Left cardiac atrium (tissue), 4 donors: ENCODE measurements at regions not wholly inside any gene's neighbourhood (a gene's known extent, or its start where the extent isn't known, plus 50 kb on each side); places are given as distances from the start of the nearest gene placed in this dataset.

Experiments
- ATAC-seq, 2 donors: fragments of 200-7000 bp; cut with Tn5 transposase; one replicate each; pipeline ENCODE4 v1.9.1; 2020; ENCODE audit warnings: mild to moderate bottlenecking in 2 of 2, moderate library complexity in 2 of 2
- DNase-seq: peaks from one replicate; pipeline ENCODE4 v3.0.0-alpha.2; 2020
- intact Hi-C, 2 donors: fragments of 100-400 bp; cut with DNase I; formaldehyde crosslinking; loops; one replicate each; pipeline versions ENCODE4 v1.14.1 to v1.15.1; 2022 to 2023
- donor health status: DM: no; HTN: yes; CAD: no.
- donor health status: DM: no; HTN: yes; CAD: no; lungs with severe emphysema.
- donor health status: DM: yes; HTN: yes; CAD: no.
- donor health status: Dilated cardiomyopathy.

- DNase-seq (no peak), ATAC-seq (no peak)
- intact Hi-C loops: no loop called here
These were observed 55.5 kb downstream of the GSPT2 start for GRCh38 chrX:51798701-51799100.

DNA sequence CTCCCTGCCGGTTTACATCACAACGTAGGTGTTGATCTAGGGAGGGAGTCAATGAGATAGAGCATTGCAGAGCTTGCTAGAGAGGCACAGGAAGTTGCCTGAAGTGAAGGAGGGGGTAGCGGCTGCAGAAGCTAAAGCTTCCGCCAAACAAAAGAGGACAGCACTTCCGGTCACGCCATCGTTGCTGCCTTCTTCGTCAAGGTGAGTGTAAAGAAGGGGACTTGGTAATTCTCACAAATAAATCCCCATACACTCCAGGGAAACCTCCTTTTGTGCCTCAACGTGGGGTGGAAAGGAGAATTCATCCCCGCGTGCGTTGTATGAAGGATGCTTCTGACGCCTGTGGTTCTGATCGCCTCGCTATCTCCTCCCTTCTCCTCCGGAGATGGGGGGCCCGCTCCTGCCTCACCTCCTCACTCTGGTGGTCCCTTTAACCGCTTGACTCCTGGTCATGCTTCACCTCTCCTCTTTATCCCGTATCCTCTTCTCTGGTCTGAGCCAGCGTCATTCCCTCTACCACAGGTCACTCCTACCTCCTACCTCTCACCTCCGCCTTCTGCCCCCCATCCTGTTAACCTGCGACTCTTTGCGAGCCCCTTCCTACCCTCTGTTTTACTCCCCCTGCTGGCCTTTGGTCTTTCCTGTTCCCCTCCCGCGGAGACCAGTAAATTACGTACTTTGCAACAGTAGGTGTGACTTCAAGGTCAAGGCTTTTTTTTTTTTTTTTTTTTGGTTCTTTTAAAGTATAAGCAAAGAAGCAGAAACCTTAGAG lies 59.9 kb downstream of the GSPT2 start:
- intact Hi-C loops: no loop called here
- DNase-seq: peak; percentile 50
- ATAC-seq: peak; percentile 90 to 97

DNA sequence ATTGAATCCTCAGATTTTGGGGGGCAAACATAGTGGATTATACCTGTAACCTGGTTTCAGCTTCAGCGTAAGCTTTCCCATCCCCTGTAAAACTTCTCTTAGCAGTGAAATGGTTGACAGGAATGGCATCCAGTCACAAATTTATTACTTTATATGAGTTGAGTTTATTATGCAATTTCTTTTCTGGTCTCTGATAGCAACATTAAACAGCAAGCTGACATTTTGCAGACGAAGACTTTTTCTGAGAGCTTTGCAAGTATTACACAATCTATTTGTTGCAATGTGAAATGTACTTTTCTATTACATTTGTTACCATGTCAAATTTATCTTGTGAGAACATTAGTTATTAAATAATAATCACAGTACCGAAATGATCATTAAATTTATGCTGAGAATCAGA lies 60.6 kb downstream of the GSPT2 start:
- ATAC-seq (no peak), DNase-seq (no peak)
- intact Hi-C loops: no loop called here

DNA sequence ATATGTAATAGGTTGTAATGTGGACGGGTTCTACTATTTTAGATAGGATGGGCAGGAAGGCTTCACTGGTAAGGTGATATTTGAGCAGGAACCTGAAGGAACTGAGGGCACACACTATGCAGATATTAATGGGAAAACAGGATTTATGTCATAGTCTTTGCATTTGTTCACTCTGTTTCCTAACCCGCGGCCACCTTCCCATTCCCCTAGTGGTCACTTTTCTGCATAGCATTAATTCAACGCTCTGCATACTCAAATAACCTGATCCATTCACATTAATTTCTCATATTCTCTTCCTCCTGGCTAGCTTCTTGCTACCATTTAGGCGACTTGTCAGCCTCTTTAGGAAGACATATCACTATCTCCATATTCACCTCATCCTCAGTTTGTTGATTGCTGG lies 61.5 kb downstream of the GSPT2 start:
- no peak for ATAC-seq

GRCh38 chrX:51813886-51814460 lies 70.7 kb downstream of the GSPT2 start:
- DNase-seq (no peak), ATAC-seq (no peak)
- intact Hi-C loops: no loop called here

More for the DNA sequence above, 61.5 kb downstream of the GSPT2 start:
- intact Hi-C loops: no loop called here
- DNase-seq: no peak

GRCh38 chrX:51824061-51824460 lies 69.4 kb upstream of the MAGED1 start:
- no peak for DNase-seq
- ATAC-seq: no peak
- intact Hi-C loops: no loop called here

DNA sequence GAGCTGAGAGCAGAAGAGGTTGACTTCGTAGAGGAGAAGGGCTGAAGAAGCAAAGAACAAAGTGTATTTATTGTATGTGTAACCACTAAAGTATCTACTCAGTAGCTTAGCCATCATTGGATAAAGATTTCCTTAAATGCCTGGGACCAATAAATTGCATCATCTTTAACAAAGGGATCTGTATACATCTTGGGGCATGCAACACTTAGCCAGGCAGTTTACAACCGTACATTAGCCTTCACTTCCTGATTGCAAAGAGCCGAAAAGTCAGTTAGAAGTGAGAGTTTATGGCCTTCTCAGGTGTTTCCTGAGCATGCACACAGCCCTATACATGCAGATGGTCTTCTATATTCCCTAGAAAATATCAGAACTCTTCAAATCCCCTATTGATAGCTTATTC lies 68.0 kb upstream of the MAGED1 start:
- intact Hi-C loops: no loop called here
- ATAC-seq: no peak
- DNase-seq: no peak

DNA sequence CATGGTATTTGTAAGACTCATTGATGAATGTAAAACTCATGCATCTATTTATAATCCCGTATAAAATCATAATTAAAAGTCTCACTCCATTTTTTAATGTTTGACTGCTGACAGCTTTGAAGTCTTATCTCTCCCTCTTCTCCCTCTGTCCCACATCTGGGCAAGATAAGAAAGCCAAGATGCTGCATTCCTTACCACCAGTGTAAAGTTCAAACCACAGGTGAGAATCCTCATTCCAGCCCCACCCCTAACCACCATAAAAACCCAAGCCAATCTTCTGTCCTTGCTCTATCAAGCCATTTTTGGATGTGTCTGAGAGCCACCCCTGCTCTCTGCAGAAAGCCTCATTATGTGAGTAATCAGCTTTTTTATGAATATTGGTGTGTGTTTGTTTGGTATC lies 59.3 kb upstream of the MAGED1 start:
- ATAC-seq (no peak), DNase-seq (no peak)
- intact Hi-C loops: no loop called here

DNA sequence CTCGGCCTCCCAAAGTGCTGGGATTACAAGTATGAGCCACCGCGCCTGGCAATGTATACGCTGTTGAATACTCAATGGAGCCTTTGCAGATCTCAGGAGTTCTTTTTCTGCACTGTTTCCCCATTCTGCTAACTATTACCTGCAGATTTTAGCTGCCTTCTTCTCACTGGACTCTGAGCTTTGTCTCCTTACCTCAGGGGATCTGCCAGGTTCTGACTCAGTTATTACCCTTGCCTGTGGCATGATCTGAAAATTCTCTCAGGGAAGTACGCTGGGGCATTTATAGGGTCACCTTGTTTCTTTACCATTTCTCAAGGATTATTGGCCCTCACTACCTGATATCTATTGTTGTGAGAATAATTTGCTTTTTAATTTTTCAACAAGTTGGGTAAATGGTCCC lies 56.6 kb upstream of the MAGED1 start:
- DNase-seq (no peak), ATAC-seq (no peak)
- intact Hi-C loops: no loop called here

GRCh38 chrX:51837451-51837850 lies 56.0 kb upstream of the MAGED1 start:
- ATAC-seq (no peak), DNase-seq (no peak)
- intact Hi-C loops: no loop called here

DNA sequence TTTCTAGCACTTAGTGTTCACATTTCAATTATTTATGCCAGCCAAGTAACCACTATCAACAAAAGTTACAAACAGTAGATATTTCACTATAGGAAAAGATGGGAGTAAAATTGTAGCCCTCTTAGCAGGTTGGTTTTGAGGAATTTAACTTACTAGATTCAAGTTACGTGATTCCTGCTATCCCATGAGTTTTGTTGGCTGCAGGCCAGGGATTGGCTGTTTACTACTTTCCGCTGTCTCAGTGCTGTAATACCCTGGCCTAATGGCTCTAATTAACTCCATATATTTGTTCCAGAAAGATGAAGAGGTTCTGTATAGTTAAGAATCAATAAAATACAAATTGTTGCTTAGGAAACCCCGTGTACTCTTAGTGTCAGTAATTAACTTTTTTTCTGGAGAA lies 55.5 kb upstream of the MAGED1 start:
- no peak for ATAC-seq
- intact Hi-C loops: no loop called here
- peak; percentile 62 for DNase-seq
